GM06990 (cell line): ENCODE measurements at regions not wholly inside any gene's neighbourhood (a gene's known extent, or its start where the extent isn't known, plus 50 kb on each side); places are given as distances from the start of the nearest gene placed in this dataset.

Source experiments
- DNase-seq: peaks from one replicate; pipeline ENCODE4 v3.0.0-alpha.2; 2011; ENCODE audit not compliant: insufficient read length; ENCODE audit errors: extremely low read depth
- H3K27me3 ChIP-seq: replicated peaks from 2 replicates; pipeline ENCODE4 v1.6.0; 2011; ENCODE audit warnings: low read length; ENCODE audit not compliant: control insufficient read depth, insufficient read depth
- H3K36me3 ChIP-seq: 2 replicates; pipeline ENCODE4 v1.5.1; 2011; ENCODE audit warnings: low read length; ENCODE audit not compliant: control insufficient read depth, insufficient read depth
- H3K4me3 ChIP-seq: replicated peaks from 2 replicates; pipeline ENCODE4 v1.5.1; 2011; ENCODE audit warnings: low read depth, mild to moderate bottlenecking, control low read depth, low read length
- CTCF ChIP-seq: IDR thresholded peaks from 2 replicates; pipeline ENCODE4 v1.5.1; 2011; ENCODE audit warnings: low read length, control low read depth, mild to moderate bottlenecking, inconsistent platforms; ENCODE audit not compliant: insufficient read depth, poor library complexity, severe bottlenecking

GRCh38 chr5:56493308-56493707 lies 260.2 kb upstream of the ANKRD55 start:
- Histone ChIP-seq H3K4me3 (no peak overlapping the region), H3K27me3 (peaks cover 2% of the 10 kb centered on the region; the same call in 1 of the 2 replicates), H3K36me3 (no peaks in the 10 kb centered on the region)
- DNase-seq: no peak
- no peak for TF ChIP-seq CTCF

GRCh38 chr5:56492812-56493211 lies 259.7 kb upstream of the ANKRD55 start:
- DNase-seq: no peak
- H3K36me3 ChIP-seq: no peaks in the 10 kb centered on the region
- TF ChIP-seq CTCF: no peak
- H3K27me3 ChIP-seq: peaks cover 2% of the 10 kb centered on the region; the same call in 1 of the 2 replicates
- no peak overlapping the region for H3K4me3 ChIP-seq

GRCh38 chr5:56490971-56491468 lies 257.9 kb upstream of the ANKRD55 start:
- TF ChIP-seq CTCF: no peak
- peaks cover 2% of the 10 kb centered on the region; the same call in 1 of the 2 replicates for H3K27me3 ChIP-seq
- no peaks in the 10 kb centered on the region for H3K36me3 ChIP-seq
- no peak overlapping the region for H3K4me3 ChIP-seq
- no peak for DNase-seq

GRCh38 chr5:56489272-56489671 lies 256.1 kb upstream of the ANKRD55 start:
- no peak overlapping the region for H3K4me3 ChIP-seq
- no peak for DNase-seq
- peaks cover 2% of the 10 kb centered on the region; the same call in 1 of the 2 replicates for H3K27me3 ChIP-seq
- no peaks in the 10 kb centered on the region for H3K36me3 ChIP-seq
- TF ChIP-seq CTCF: no peak

GRCh38 chr5:56487528-56488115 lies 254.5 kb upstream of the ANKRD55 start:
- no peaks in the 10 kb centered on the region for H3K36me3 ChIP-seq
- peaks cover 2% of the 10 kb centered on the region; the same call in 1 of the 2 replicates for H3K27me3 ChIP-seq
- TF ChIP-seq CTCF: no peak
- no peak overlapping the region for H3K4me3 ChIP-seq
- DNase-seq: no peak
